Uterus (tissue), 2 donors: ENCODE measurements at regions not wholly inside any gene's neighbourhood (a gene's known extent, or its start where the extent isn't known, plus 50 kb on each side); places are given as distances from the start of the nearest gene placed in this dataset.

Source experiments
- POLR2A ChIP-seq, 2 donors: fragments of 450-650 bp; IDR thresholded peaks; one replicate each; pipeline ENCODE4 v1.6.1; 2016; ENCODE audit warnings: antibody characterized with exemption in 2 of 2, mild to moderate bottlenecking in 1 of 2, moderate library complexity in 1 of 2
- TF ChIP-seq, protein P1 (sequence below), 4 experiments: fragments of 200-600 bp in 2 of 4; fragments of 450-650 bp in 2 of 4; sonication (generic) in 2 of 4; IDR thresholded peaks; one replicate each; pipeline ENCODE4 v1.5.1; 2016 to 2019; ENCODE audit warnings: antibody characterized with exemption in 4 of 4, mild to moderate bottlenecking in 2 of 4, moderate library complexity in 1 of 4

DNA sequence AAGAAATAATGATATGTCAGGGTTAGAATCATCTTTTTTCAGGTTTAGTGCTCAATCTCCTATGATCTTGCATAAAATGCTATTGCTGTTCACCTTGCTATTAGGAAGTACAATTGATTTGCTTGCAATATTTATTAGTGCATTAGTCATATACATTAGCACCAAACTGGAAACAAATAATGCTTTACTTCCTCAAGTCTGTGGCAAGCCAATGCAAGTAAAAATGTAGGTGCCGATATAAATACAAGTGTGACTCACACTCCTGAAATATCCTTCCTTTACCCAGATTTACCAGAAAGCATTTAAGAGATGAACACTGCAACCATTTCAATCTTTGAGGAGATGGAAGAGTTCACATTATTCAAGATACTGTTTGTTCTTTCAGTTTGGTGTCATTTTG is 1487.7 kb upstream of the ADGRL3 start:
- TF ChIP-seq, protein P1, sequence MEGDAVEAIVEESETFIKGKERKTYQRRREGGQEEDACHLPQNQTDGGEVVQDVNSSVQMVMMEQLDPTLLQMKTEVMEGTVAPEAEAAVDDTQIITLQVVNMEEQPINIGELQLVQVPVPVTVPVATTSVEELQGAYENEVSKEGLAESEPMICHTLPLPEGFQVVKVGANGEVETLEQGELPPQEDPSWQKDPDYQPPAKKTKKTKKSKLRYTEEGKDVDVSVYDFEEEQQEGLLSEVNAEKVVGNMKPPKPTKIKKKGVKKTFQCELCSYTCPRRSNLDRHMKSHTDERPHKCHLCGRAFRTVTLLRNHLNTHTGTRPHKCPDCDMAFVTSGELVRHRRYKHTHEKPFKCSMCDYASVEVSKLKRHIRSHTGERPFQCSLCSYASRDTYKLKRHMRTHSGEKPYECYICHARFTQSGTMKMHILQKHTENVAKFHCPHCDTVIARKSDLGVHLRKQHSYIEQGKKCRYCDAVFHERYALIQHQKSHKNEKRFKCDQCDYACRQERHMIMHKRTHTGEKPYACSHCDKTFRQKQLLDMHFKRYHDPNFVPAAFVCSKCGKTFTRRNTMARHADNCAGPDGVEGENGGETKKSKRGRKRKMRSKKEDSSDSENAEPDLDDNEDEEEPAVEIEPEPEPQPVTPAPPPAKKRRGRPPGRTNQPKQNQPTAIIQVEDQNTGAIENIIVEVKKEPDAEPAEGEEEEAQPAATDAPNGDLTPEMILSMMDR (IDR thresholded peaks at IDR 0.05), result no peak
- no peak for TF ChIP-seq POLR2A (IDR thresholded peaks at IDR 0.05)
